ENCODE measurements at regions not wholly inside any gene's neighbourhood (a gene's known extent, or its start where the extent isn't known, plus 50 kb on each side); places are given as distances from the start of the nearest gene placed in this dataset.

DNA sequence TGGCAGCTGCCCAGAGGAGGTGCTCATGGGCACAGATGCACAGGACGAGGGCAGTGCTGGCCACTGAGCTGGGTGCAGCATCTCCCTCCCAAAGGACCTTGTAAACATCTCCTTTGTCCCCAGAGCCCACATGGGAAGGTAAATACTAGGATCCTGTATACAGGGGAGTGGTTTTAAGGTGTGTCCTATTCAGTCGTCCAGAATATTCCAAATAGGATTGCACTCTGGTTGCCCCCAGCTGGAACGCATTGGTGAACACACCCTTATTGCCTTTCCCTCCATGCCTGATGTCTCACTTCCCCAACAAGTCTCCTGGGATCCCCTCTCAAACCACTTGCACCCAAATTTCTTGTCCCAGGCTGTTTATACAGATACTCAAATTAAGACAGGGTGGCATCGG lies 152.0 kb upstream of the PCBD1 start:
- no peak for DNase-seq (ENCODE audit: low read depth)
- ChIA-PET POLR2A (no interaction called here), CTCF (no interaction called here)
- H3K27me3 ChIP-seq (ENCODE audit: control insufficient read depth, insufficient read depth, low read length) = peaks cover 9% of the 10 kb centered on the region
- no peaks in the 10 kb centered on the region for H3K36me3 ChIP-seq (ENCODE audit: control insufficient read depth, insufficient read depth, low read length)
- TF ChIP-seq, protein P1, sequence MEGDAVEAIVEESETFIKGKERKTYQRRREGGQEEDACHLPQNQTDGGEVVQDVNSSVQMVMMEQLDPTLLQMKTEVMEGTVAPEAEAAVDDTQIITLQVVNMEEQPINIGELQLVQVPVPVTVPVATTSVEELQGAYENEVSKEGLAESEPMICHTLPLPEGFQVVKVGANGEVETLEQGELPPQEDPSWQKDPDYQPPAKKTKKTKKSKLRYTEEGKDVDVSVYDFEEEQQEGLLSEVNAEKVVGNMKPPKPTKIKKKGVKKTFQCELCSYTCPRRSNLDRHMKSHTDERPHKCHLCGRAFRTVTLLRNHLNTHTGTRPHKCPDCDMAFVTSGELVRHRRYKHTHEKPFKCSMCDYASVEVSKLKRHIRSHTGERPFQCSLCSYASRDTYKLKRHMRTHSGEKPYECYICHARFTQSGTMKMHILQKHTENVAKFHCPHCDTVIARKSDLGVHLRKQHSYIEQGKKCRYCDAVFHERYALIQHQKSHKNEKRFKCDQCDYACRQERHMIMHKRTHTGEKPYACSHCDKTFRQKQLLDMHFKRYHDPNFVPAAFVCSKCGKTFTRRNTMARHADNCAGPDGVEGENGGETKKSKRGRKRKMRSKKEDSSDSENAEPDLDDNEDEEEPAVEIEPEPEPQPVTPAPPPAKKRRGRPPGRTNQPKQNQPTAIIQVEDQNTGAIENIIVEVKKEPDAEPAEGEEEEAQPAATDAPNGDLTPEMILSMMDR (IDR thresholded peaks at IDR 0.05; ENCODE audit: insufficient read depth, low read depth, low read length) = no peak
- no peak overlapping the region for H3K4me3 ChIP-seq (ENCODE audit: low read depth, low read length)

DNA sequence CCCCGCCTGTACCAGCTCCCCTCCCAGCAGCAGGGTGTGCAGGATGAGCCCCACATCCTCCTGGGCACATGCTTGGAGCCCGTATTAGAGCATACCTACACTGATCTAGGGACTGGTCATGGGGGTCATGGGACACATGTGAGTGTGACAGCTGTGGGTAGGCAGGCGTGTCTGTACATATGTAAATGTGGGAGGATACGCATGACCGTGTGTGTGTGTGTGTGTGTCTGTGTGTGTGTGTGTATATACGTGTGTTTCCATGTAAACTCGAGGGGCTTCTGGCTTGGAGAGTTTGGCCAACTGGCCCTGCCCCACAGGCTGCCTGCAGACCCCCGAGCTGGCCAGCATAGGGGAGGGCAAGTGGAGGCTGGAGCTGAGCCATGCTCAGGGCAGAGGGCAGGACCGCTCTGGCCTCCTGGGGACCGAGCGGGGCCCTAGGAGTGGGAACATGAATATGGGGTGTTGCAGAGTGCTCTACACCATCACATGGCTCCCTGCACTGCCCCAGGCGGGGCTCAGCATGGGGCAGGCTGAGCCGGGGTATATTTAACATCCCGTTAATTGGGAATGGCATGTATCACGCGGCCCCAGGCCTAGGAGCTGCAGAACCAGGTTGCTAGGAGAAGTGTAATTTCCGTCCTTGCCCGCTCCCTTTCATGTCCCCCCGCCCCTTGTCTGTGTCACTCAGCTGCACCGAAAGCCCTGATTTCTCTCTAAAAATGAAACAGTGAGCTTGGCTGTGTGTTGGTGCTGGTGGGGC lies 152.7 kb upstream of the PCBD1 start:
- ChIA-PET CTCF (interaction anchor here (0.6 kb wide), 1 partner anchor 14 kb away, joined by 3 read pairs; no protein-coding TSS in a partner anchor), POLR2A (no interaction called here)
- Histone ChIP-seq H3K4me3 (ENCODE audit: low read depth, low read length) (no peak overlapping the region), H3K27me3 (ENCODE audit: control insufficient read depth, insufficient read depth, low read length) (peaks cover 9% of the 10 kb centered on the region), H3K36me3 (ENCODE audit: control insufficient read depth, insufficient read depth, low read length) (no peaks in the 10 kb centered on the region)
- TF ChIP-seq, protein P1 (IDR thresholded peaks at IDR 0.05; ENCODE audit: insufficient read depth, low read depth, low read length) = no peak
- no peak for DNase-seq (ENCODE audit: low read depth)

DNA sequence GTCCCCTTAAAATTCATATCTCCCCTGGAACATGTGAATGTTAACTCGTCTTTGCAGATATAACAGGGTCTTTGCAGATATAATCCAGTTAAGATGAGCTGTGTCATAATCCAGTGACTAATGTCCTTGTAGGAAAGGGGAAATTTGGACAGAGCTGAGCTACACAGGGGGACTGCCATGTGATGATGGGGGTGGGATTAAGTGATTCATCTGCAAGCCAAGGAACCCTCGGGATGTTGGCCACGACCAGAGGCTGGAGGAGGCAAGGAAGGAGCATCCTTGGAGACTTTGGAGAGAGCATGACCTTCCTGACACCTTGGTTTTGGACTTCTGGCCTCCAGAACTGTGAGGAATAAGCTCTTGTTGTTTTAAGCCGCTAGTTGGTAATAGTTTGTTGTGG lies 153.9 kb upstream of the PCBD1 start:
- TF ChIP-seq, protein P1 (IDR thresholded peaks at IDR 0.05; ENCODE audit: insufficient read depth, low read depth, low read length) = no peak
- ChIA-PET POLR2A (no interaction called here), CTCF (no interaction called here)
- Histone ChIP-seq H3K36me3 (ENCODE audit: control insufficient read depth, insufficient read depth, low read length) (no peaks in the 10 kb centered on the region), H3K27me3 (ENCODE audit: control insufficient read depth, insufficient read depth, low read length) (peaks cover 14% of the 10 kb centered on the region), H3K4me3 (ENCODE audit: low read depth, low read length) (no peak overlapping the region)
- DNase-seq (ENCODE audit: low read depth) = no peak

DNA sequence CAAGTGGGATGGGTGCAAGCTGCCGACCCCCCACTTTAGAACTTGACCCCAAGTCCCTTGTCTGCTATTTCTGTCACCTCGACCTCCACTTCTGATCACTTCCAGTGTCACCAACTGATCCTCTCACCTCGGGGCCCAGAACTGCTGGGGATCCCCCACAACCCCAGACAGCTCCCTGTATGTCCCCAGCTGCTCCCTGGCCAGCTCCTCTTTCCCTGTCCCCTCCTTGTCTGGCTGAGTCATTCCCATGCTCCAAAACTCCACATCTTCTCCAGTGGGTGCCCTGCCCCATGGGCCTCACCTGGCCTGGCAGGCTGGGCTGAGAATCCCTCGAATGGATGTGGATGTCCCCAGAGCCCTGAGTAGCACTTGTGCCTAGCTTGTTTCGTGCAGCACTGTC lies 154.3 kb upstream of the PCBD1 start:
- Histone ChIP-seq H3K4me3 (ENCODE audit: low read depth, low read length) (no peak overlapping the region), H3K36me3 (ENCODE audit: control insufficient read depth, insufficient read depth, low read length) (no peaks in the 10 kb centered on the region), H3K27me3 (ENCODE audit: control insufficient read depth, insufficient read depth, low read length) (peaks cover 14% of the 10 kb centered on the region)
- POLR2A ChIA-PET = no interaction called here
- CTCF ChIA-PET = no interaction called here
- no peak for DNase-seq (ENCODE audit: low read depth)
- TF ChIP-seq, protein P1 (IDR thresholded peaks at IDR 0.05; ENCODE audit: insufficient read depth, low read depth, low read length) = no peak

DNA sequence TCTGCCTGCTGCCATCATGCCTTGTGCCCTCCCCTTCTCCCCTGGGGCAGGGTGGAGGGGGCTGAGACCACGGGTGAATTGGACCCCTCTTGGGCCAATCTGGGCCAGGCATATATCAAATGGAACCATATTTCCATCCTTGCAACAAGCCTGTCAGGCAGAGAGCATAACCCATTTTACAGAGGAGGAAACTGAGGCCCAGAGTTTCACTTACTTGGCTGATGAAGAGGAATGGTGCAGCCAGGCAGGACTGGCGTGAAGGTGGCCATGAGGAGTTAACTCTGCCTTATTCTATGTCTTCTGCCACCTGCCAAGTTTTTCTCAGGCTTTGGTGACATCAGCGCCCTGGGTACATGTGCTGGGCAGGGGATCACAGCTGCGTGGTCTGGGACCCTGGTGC lies 155.5 kb upstream of the PCBD1 start:
- POLR2A ChIA-PET = no interaction called here
- CTCF ChIA-PET = no interaction called here
- peaks cover 14% of the 10 kb centered on the region for H3K27me3 ChIP-seq (ENCODE audit: control insufficient read depth, insufficient read depth, low read length)

More for the DNA sequence above, 155.5 kb upstream of the PCBD1 start:
- Histone ChIP-seq H3K36me3 (ENCODE audit: control insufficient read depth, insufficient read depth, low read length) (no peaks in the 10 kb centered on the region), H3K4me3 (ENCODE audit: low read depth, low read length) (no peak overlapping the region)
- TF ChIP-seq, protein P1 (IDR thresholded peaks at IDR 0.05; ENCODE audit: insufficient read depth, low read depth, low read length) = no peak
- no peak for DNase-seq (ENCODE audit: low read depth)

All from BJ (cell line).